Stimulated activated naive B cell treated with anti-CD40 and anti-IgM and Interleukin-4, amounts not matched to agents 10 μg/mL and 1 μg/mL and 100 μg/mL, for 72 hours (primary cell): ENCODE measurements at regions not wholly inside any gene's neighbourhood (a gene's known extent, or its start where the extent isn't known, plus 50 kb on each side); places are given as distances from the start of the nearest gene placed in this dataset.
"Not testable (repeated sequence)": the region's sequence is repeated elsewhere in the genome, so short reads cannot be mapped to it uniquely, and the experiment has no call there.

Experiments used
- ATAC-seq, 2 donors: fragments of 150-1000 bp; cut with Tn5 transposase; replicated peaks; 2 replicates each; pipeline ENCODE4 v1.10.0; 2021; ENCODE audit warnings: moderate library complexity in 1 of 2
- DNase-seq: peaks from one replicate; pipeline ENCODE4 v3.0.0; 2021
- H3K27ac Mint-ChIP-seq: one replicate; pipeline ENCODE4 v1.8.0; 2022; ENCODE audit warnings: mild to moderate bottlenecking, mixed read lengths
- H3K27me3 Mint-ChIP-seq, 2 donors: one replicate each; pipeline ENCODE4 v1.8.0; 2022; ENCODE audit warnings: mixed read lengths in 2 of 2
- H3K36me3 Mint-ChIP-seq, 2 donors: one replicate each; pipeline ENCODE4 v1.8.0; 2022; ENCODE audit warnings: mixed read lengths in 2 of 2, mild to moderate bottlenecking in 1 of 2
- H3K4me1 Mint-ChIP-seq, 2 donors: one replicate each; pipeline ENCODE4 v1.8.0; 2022; ENCODE audit warnings: mixed read lengths in 2 of 2, mild to moderate bottlenecking in 1 of 2
- H3K4me3 Mint-ChIP-seq, 2 donors: one replicate each; pipeline ENCODE4 v1.8.0; 2022; ENCODE audit warnings: mild to moderate bottlenecking in 2 of 2, mixed read lengths in 2 of 2, moderate library complexity in 1 of 2
- H3K9me3 Mint-ChIP-seq, 2 donors: one replicate each; pipeline ENCODE4 v1.8.0; 2022; ENCODE audit warnings: mixed read lengths in 2 of 2, mild to moderate bottlenecking in 1 of 2

- ATAC-seq: no peak
- no peaks in the 10 kb centered on the region for H3K4me1 Mint-ChIP-seq
- no peaks in the 10 kb centered on the region for H3K27me3 Mint-ChIP-seq
- H3K36me3 Mint-ChIP-seq: no peaks in the 10 kb centered on the region
- DNase-seq: no peak
- H3K9me3 Mint-ChIP-seq: peaks cover 0 to 10% of the 10 kb centered on the region in 2 donors
- H3K27ac Mint-ChIP-seq: no peak overlapping the region
- H3K4me3 Mint-ChIP-seq: no peak overlapping the region
Measured at GRCh38 chr5:110884005-110884404, 145.2 kb downstream of the SLC25A46 start.

- H3K9me3 Mint-ChIP-seq: peaks cover 10 to 25% of the 10 kb centered on the region in 2 donors
Measured at GRCh38 chr5:110887170-110887569, 148.4 kb downstream of the SLC25A46 start.

GRCh38 chr5:110893854-110894483 is 155.2 kb downstream of the SLC25A46 start:
- not testable (repeated sequence) for H3K27me3 Mint-ChIP-seq, H3K4me3 Mint-ChIP-seq, ATAC-seq, H3K4me1 Mint-ChIP-seq, DNase-seq, H3K36me3 Mint-ChIP-seq, H3K27ac Mint-ChIP-seq
- peaks cover 10 to 16% of the 10 kb centered on the region in 2 donors for H3K9me3 Mint-ChIP-seq

More at GRCh38 chr5:110887170-110887569, 148.4 kb downstream of the SLC25A46 start:
- H3K27me3 Mint-ChIP-seq, H3K36me3 Mint-ChIP-seq, H3K4me1 Mint-ChIP-seq, DNase-seq, H3K27ac Mint-ChIP-seq, ATAC-seq, H3K4me3 Mint-ChIP-seq: not testable (repeated sequence)

GRCh38 chr5:110894805-110895204 is 156.0 kb downstream of the SLC25A46 start:
- ATAC-seq (no peak), DNase-seq (no peak)
- peaks cover 10 to 13% of the 10 kb centered on the region in 2 donors for H3K9me3 Mint-ChIP-seq
- H3K4me1 Mint-ChIP-seq: no peaks in the 10 kb centered on the region
- no peaks in the 10 kb centered on the region for H3K36me3 Mint-ChIP-seq
- no peak overlapping the region for H3K27ac Mint-ChIP-seq
- H3K4me3 Mint-ChIP-seq: no peak overlapping the region
- no peaks in the 10 kb centered on the region for H3K27me3 Mint-ChIP-seq

- Mint-ChIP-seq H3K4me1 (no peaks in the 10 kb centered on the region), H3K36me3 (no peaks in the 10 kb centered on the region), H3K4me3 (no peak overlapping the region), H3K9me3 (peaks cover 0 to 2% of the 10 kb centered on the region in 2 donors), H3K27ac (no peak overlapping the region), H3K27me3 (no peaks in the 10 kb centered on the region)
- DNase-seq (no peak), ATAC-seq (no peak)
Measured at GRCh38 chr5:110896901-110897300, 158.1 kb downstream of the SLC25A46 start.

- H3K27ac Mint-ChIP-seq: no peak overlapping the region
- ATAC-seq: no peak
- H3K4me1 Mint-ChIP-seq: no peaks in the 10 kb centered on the region
- H3K36me3 Mint-ChIP-seq: no peaks in the 10 kb centered on the region
- H3K4me3 Mint-ChIP-seq: no peak overlapping the region
- DNase-seq: no peak
- no peaks in the 10 kb centered on the region for H3K27me3 Mint-ChIP-seq
- H3K9me3 Mint-ChIP-seq: no peaks in the 10 kb centered on the region
Measured at GRCh38 chr5:110899566-110900412, 161.0 kb downstream of the SLC25A46 start.

GRCh38 chr5:110900829-110901228 is 162.0 kb downstream of the SLC25A46 start:
- DNase-seq: no peak
- Mint-ChIP-seq H3K4me3 (no peak overlapping the region), H3K27ac (no peak overlapping the region), H3K36me3 (no peaks in the 10 kb centered on the region), H3K4me1 (no peaks in the 10 kb centered on the region), H3K9me3 (peaks cover 0 to 4% of the 10 kb centered on the region in 2 donors), H3K27me3 (no peaks in the 10 kb centered on the region)
- no peak for ATAC-seq

GRCh38 chr5:110903966-110904365 is 165.2 kb downstream of the SLC25A46 start:
- Mint-ChIP-seq H3K36me3 (no peaks in the 10 kb centered on the region), H3K4me3 (no peak overlapping the region), H3K4me1 (no peaks in the 10 kb centered on the region), H3K9me3 (peaks cover 4% of the 10 kb centered on the region in 2 donors), H3K27me3 (no peaks in the 10 kb centered on the region), H3K27ac (no peak overlapping the region)
- DNase-seq (no peak), ATAC-seq (no peak)

GRCh38 chr5:110908848-110909247 is 162.7 kb upstream of the TSLP start:
- no peaks in the 10 kb centered on the region for H3K27me3 Mint-ChIP-seq
- no peak for DNase-seq
- peaks cover 4 to 8% of the 10 kb centered on the region in 2 donors for H3K9me3 Mint-ChIP-seq
- no peak for ATAC-seq
- H3K36me3 Mint-ChIP-seq: no peaks in the 10 kb centered on the region
- no peaks in the 10 kb centered on the region for H3K4me1 Mint-ChIP-seq
- H3K27ac Mint-ChIP-seq: no peak overlapping the region
- no peak overlapping the region for H3K4me3 Mint-ChIP-seq

GRCh38 chr5:110909415-110909814 is 162.1 kb upstream of the TSLP start:
- H3K27ac Mint-ChIP-seq: no peak overlapping the region
- H3K27me3 Mint-ChIP-seq: no peaks in the 10 kb centered on the region
- H3K4me1 Mint-ChIP-seq: no peaks in the 10 kb centered on the region
- no peak overlapping the region for H3K4me3 Mint-ChIP-seq
- ATAC-seq (no peak), DNase-seq (no peak)
- no peaks in the 10 kb centered on the region for H3K36me3 Mint-ChIP-seq
- H3K9me3 Mint-ChIP-seq: peaks cover 4 to 8% of the 10 kb centered on the region in 2 donors

GRCh38 chr5:110909950-110910349 is 161.6 kb upstream of the TSLP start:
- Mint-ChIP-seq H3K9me3 (peaks cover 4 to 8% of the 10 kb centered on the region in 2 donors), H3K4me1 (no peaks in the 10 kb centered on the region), H3K27me3 (no peaks in the 10 kb centered on the region), H3K27ac (no peak overlapping the region), H3K36me3 (no peaks in the 10 kb centered on the region), H3K4me3 (no peak overlapping the region)
- no peak for ATAC-seq
- no peak for DNase-seq

GRCh38 chr5:110913221-110913620 is 158.3 kb upstream of the TSLP start:
- Mint-ChIP-seq H3K4me1 (no peaks in the 10 kb centered on the region), H3K9me3 (peaks cover 0 to 4% of the 10 kb centered on the region in 2 donors), H3K36me3 (no peaks in the 10 kb centered on the region), H3K27me3 (no peaks in the 10 kb centered on the region), H3K27ac (no peak overlapping the region), H3K4me3 (no peak overlapping the region)
- DNase-seq (no peak), ATAC-seq (no peak)

- Mint-ChIP-seq H3K4me1 (no peaks in the 10 kb centered on the region), H3K4me3 (no peak overlapping the region), H3K9me3 (peaks cover 0 to 4% of the 10 kb centered on the region in 2 donors), H3K36me3 (no peaks in the 10 kb centered on the region), H3K27ac (no peak overlapping the region), H3K27me3 (peaks cover 0 to 3% of the 10 kb centered on the region in 2 donors)
- ATAC-seq (no peak), DNase-seq (no peak)
Measured at GRCh38 chr5:110916381-110917049, 155.0 kb upstream of the TSLP start.

GRCh38 chr5:110917161-110917875 is 154.2 kb upstream of the TSLP start:
- H3K9me3 Mint-ChIP-seq: peaks cover 0 to 4% of the 10 kb centered on the region in 2 donors
- no peaks in the 10 kb centered on the region for H3K4me1 Mint-ChIP-seq
- H3K36me3 Mint-ChIP-seq: no peaks in the 10 kb centered on the region
- peaks cover 0 to 3% of the 10 kb centered on the region in 2 donors for H3K27me3 Mint-ChIP-seq
- no peak overlapping the region for H3K27ac Mint-ChIP-seq
- H3K4me3 Mint-ChIP-seq: no peak overlapping the region
- no peak for ATAC-seq
- DNase-seq: no peak
